Body of pancreas (tissue), 4 donors: ENCODE measurements at regions not wholly inside any gene's neighbourhood (a gene's known extent, or its start where the extent isn't known, plus 50 kb on each side); places are given as distances from the start of the nearest gene placed in this dataset.

Experiments used
- ATAC-seq: fragments of 150-250 bp; one replicate; pipeline ENCODE4 v1.9.1; 2016
- DNase-seq, 4 donors: peaks; one replicate each; pipeline ENCODE4 v3.0.0-alpha.2; 2019
- H3K27ac ChIP-seq, 4 donors: fragments of 200-600 bp; sonication (generic); 1 replicate in 3 of 4; 2 replicates in 1 of 4; pipeline versions ENCODE4 v1.5.1 to v1.6.1; 2016 to 2019; ENCODE audit warnings: mild to moderate bottlenecking in 1 of 4, mixed read lengths in 1 of 4, moderate library complexity in 1 of 4
- H3K27me3 ChIP-seq, 2 donors: fragments of 200-600 bp; sonication (generic); one replicate each; pipeline ENCODE4 v1.6.0; 2016; ENCODE audit warnings: mild to moderate bottlenecking in 1 of 2
- H3K36me3 ChIP-seq, 2 donors: fragments of 200-600 bp; sonication (generic); replicated peaks in 1 of 2; 2 replicates each; pipeline ENCODE4 v1.5.1; 2016; ENCODE audit warnings: low read depth in 2 of 2; ENCODE audit not compliant: insufficient read depth in 1 of 2
- H3K4me1 ChIP-seq: fragments of 200-600 bp; sonication (generic); one replicate; pipeline ENCODE4 v1.6.0; 2016
- H3K4me3 ChIP-seq, 2 donors: fragments of 200-600 bp; sonication (generic); 1 replicate in 1 of 2; 2 replicates in 1 of 2; pipeline ENCODE4 v1.5.1; 2016 to 2019
- H3K9me3 ChIP-seq, 3 donors: fragments of 200-600 bp; sonication (generic); 1 replicate in 2 of 3; 2 replicates in 1 of 3; pipeline ENCODE4 v1.5.1; 2016
- CTCF ChIP-seq, 7 experiments: fragments of 450-650 bp in 4 of 7; fragments of 200-600 bp in 3 of 7; sonication (generic) in 3 of 7; IDR thresholded peaks; one replicate each; pipeline ENCODE4 v1.5.1; 2016 to 2019; ENCODE audit warnings: antibody characterized with exemption in 7 of 7
- POLR2A ChIP-seq, 3 donors: fragments of 450-650 bp; IDR thresholded peaks; one replicate each; pipeline ENCODE4 v1.6.1; 2016; ENCODE audit warnings: antibody characterized with exemption in 3 of 3, mild to moderate bottlenecking in 2 of 3
- WGBS, 2 donors: methylation state at CpG; one replicate each; pipeline ENCODE4 v1.1.5; 2017; 5-methylcytosine and 5-hydroxymethylcytosine counted together
- intact Hi-C: fragments of 100-400 bp; cut with DNase I; formaldehyde crosslinking; loops from one replicate; pipeline ENCODE4 v1.15.1; 2023

DNA sequence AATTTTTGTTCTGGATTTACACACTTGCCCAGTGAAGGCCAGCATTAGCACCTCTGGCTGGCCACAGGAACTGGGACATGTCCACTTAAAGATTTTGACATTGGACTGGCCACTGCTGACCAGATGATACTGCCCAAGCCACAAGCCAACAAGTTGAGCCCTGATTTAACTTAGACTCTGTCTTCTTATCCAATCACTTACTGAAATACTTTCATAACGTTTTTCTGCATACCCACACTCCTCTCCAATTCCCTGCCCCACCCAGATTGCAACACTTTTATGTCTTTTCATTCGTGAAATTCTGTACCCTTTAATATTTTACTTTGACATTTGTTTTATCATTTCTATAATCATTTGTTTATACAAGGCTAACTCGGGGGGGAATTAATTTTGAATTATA lies 170.3 kb upstream of the TAB2 start:
- 23 to 31% methylated on average over 3 of the region's 3 CpGs for WGBS, 2 donors
- no peak overlapping the region for H3K4me3 ChIP-seq
- H3K27ac ChIP-seq: no peak overlapping the region
- ATAC-seq: no peak
- H3K27me3 ChIP-seq: no peaks in the 10 kb centered on the region
- H3K4me1 ChIP-seq: no peaks in the 10 kb centered on the region
- DNase-seq: no peak
- no peaks in the 10 kb centered on the region for H3K9me3 ChIP-seq
- no peak for TF ChIP-seq CTCF (IDR thresholded peaks at IDR 0.05)
- TF ChIP-seq POLR2A (IDR thresholded peaks at IDR 0.05): no peak
- intact Hi-C loops: no loop called here
- no peaks in the 10 kb centered on the region for H3K36me3 ChIP-seq

DNA sequence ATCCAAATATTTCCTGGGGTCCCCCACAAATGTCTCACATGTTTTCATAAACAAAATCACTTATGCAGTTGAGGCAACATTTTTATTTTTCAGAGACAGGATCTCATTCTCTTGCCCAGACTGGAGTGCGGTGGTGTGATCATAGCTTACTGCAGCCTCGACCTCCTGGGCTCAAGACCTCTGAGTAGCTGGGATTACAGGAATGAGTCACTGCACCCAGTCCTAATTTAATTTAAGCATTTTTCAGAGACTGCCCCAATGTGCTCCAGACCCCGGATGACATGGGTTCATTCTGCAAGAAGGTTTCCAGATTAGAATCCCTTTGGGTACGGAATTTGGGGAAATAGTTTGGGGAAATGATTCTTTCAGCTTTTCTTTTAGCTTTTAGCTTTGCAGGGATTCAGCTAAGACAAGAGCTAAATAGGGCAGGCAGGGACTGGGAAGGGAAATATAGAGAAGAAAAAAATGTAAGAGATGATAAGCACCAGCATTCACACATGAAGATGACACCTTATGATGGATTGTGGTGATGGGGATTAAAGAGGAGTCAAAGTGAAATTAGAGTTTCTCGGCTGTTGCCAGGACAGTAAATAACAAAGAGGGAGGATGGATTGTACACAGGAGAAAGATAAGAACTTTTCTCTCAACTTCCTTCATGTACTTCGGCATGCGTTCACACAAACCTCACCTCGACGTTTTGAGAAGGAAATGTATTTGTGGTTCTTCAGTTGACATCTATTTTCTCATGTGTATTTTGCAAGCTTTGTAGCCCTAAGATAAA lies 169.4 kb upstream of the TAB2 start:
- H3K4me1 ChIP-seq: no peaks in the 10 kb centered on the region
- WGBS, 2 donors: 65 to 70% methylated on average over 9 of the region's 9 CpGs
- no peak for DNase-seq
- no peaks in the 10 kb centered on the region for H3K36me3 ChIP-seq
- ATAC-seq: no peak
- TF ChIP-seq CTCF (IDR thresholded peaks at IDR 0.05) (no peak), POLR2A (IDR thresholded peaks at IDR 0.05) (no peak)
- H3K27ac ChIP-seq: no peak overlapping the region
- intact Hi-C loops: no loop called here
- H3K9me3 ChIP-seq: no peaks in the 10 kb centered on the region
- no peaks in the 10 kb centered on the region for H3K27me3 ChIP-seq
- H3K4me3 ChIP-seq: no peak overlapping the region

DNA sequence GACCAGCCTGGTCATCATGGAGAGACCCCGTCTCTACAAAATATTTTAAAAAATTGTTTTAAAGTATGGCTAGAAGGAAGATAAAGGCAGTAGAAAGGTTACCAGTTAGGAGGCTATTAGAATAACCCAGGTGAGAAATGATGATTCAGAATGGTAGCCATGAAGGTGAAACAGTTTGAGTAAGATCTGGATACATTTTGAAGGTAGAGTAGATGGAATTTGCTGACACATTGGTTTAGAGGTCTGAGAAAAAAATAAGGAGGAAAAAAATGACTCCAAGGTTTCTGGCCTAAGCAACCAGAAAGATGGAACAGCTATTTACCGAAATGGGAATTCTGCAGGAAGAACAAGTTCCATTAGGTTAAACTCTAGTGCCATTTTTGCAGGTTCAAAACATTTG lies 167.9 kb upstream of the TAB2 start:
- intact Hi-C loops: no loop called here
- no peaks in the 10 kb centered on the region for H3K4me1 ChIP-seq
- 95 to 98% methylated on average over 2 of the region's 2 CpGs for WGBS, 2 donors
- H3K9me3 ChIP-seq: no peaks in the 10 kb centered on the region
- no peak for ATAC-seq
- H3K27me3 ChIP-seq: no peaks in the 10 kb centered on the region
- no peak for DNase-seq
- H3K36me3 ChIP-seq: no peaks in the 10 kb centered on the region
- no peak overlapping the region for H3K4me3 ChIP-seq
- TF ChIP-seq CTCF (IDR thresholded peaks at IDR 0.05) (no peak), POLR2A (IDR thresholded peaks at IDR 0.05) (no peak)
- H3K27ac ChIP-seq: no peak overlapping the region

- DNase-seq: no peak
- no peak for ATAC-seq
- H3K27ac ChIP-seq: no peak overlapping the region
- WGBS, 2 donors: 76 to 77% methylated on average over 4 of the region's 4 CpGs
- no peaks in the 10 kb centered on the region for H3K36me3 ChIP-seq
- no peaks in the 10 kb centered on the region for H3K4me1 ChIP-seq
- H3K9me3 ChIP-seq: no peaks in the 10 kb centered on the region
- no peak overlapping the region for H3K4me3 ChIP-seq
- no peak for TF ChIP-seq CTCF (IDR thresholded peaks at IDR 0.05)
- TF ChIP-seq POLR2A (IDR thresholded peaks at IDR 0.05): no peak
- no peaks in the 10 kb centered on the region for H3K27me3 ChIP-seq
- intact Hi-C loops: no loop called here
Measured at GRCh38 chr6:149150301-149150700, 167.2 kb upstream of the TAB2 start.

DNA sequence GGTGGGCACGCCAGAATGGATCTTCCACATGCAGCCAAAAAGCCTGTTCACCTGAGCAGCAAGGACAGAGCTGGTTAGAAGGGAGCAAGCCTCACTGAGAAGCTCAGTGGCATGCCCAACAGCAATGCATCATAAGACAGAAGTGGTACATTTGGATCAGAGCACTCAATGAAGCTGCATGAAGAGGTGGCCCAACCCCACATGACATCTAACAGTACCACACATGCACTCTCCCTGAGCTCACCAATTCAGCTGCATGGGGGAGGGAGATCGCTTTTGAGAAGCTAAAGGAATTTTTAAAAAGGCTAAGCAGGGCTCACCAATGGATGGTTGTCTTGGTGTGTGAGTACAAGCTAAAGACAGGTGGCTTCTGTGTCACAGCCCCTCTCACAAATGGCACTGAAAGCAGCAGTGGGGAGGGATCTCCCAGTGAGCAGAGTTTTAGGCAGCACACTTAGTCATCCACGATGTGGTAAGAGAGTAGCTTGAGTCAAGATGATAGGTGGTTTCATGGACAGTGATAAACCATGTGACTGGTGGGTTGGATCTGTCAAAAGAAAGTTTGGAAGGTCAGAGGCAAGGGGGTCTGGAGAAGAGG lies 166.6 kb upstream of the TAB2 start:
- Histone ChIP-seq H3K4me1 (no peaks in the 10 kb centered on the region), H3K36me3 (no peaks in the 10 kb centered on the region)
- DNase-seq: no peak

More for the DNA sequence above, 166.6 kb upstream of the TAB2 start:
- intact Hi-C loops: no loop called here
- Histone ChIP-seq H3K4me3 (no peak overlapping the region), H3K27ac (no peak overlapping the region), H3K27me3 (no peaks in the 10 kb centered on the region), H3K9me3 (no peaks in the 10 kb centered on the region)
- TF ChIP-seq POLR2A (IDR thresholded peaks at IDR 0.05): no peak
- no peak for TF ChIP-seq CTCF (IDR thresholded peaks at IDR 0.05)
- ATAC-seq: no peak
- 84 to 91% methylated on average over 3 of the region's 3 CpGs for WGBS, 2 donors
